Fibroblast of lung (primary cell): ENCODE measurements at regions not wholly inside any gene's neighbourhood (a gene's known extent, or its start where the extent isn't known, plus 50 kb on each side); places are given as distances from the start of the nearest gene placed in this dataset.

Experiments used
- EZH2 ChIP-seq: IDR thresholded peaks from 2 replicates; pipeline ENCODE4 v1.5.1; 2012; ENCODE audit warnings: low read length, control low read depth, mild to moderate bottlenecking; ENCODE audit errors: missing control alignments
- TF ChIP-seq, protein P1 (sequence below), 2 donors: IDR thresholded peaks in 1 of 2; conservative IDR thresholded peaks in 1 of 2; 1 replicate in 1 of 2; 2 replicates in 1 of 2; pipeline ENCODE4 v1.5.1; 2011 to 2012; ENCODE audit warnings: low read length in 2 of 2, control low read depth in 1 of 2, inconsistent platforms in 1 of 2, low read depth in 1 of 2, mild to moderate bottlenecking in 1 of 2

DNA sequence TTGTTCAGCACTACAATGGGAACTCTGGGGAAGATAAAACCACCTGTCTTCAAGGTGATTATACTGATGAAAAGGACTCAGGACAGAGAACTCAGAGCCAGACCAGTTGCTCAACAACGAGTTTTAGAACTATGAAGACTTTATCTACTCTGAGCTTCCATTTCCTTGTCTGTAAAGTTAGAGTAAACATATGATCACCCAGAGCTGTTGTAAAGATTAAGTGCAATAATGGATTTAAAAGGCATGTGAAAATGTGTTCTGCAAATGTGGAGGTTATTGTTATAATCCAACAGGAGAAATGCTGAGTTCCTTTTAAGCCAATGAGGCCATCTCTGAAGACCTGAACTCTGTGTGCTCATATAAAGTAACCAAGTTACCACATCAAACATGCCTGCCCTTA, 139.7 kb upstream of the CMC1 start:
- TF ChIP-seq, protein P1, sequence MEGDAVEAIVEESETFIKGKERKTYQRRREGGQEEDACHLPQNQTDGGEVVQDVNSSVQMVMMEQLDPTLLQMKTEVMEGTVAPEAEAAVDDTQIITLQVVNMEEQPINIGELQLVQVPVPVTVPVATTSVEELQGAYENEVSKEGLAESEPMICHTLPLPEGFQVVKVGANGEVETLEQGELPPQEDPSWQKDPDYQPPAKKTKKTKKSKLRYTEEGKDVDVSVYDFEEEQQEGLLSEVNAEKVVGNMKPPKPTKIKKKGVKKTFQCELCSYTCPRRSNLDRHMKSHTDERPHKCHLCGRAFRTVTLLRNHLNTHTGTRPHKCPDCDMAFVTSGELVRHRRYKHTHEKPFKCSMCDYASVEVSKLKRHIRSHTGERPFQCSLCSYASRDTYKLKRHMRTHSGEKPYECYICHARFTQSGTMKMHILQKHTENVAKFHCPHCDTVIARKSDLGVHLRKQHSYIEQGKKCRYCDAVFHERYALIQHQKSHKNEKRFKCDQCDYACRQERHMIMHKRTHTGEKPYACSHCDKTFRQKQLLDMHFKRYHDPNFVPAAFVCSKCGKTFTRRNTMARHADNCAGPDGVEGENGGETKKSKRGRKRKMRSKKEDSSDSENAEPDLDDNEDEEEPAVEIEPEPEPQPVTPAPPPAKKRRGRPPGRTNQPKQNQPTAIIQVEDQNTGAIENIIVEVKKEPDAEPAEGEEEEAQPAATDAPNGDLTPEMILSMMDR (conservative IDR thresholded peaks at IDR 0.05 in 1 of 2, IDR thresholded peaks at IDR 0.05 in 1 of 2; ENCODE audit: low read depth in 1 of 2, low read length in 2 of 2), result no peak
- TF ChIP-seq EZH2, result no peak
